Motor neuron (in vitro differentiated cells): ENCODE measurements at regions not wholly inside any gene's neighbourhood (a gene's known extent, or its start where the extent isn't known, plus 50 kb on each side); places are given as distances from the start of the nearest gene placed in this dataset.
A peak's percentile ranks its signal among the peaks of the same experiment; 100 is the strongest.
"Not testable (repeated sequence)": the region's sequence is repeated elsewhere in the genome, so short reads cannot be mapped to it uniquely, and the experiment has no call there.

Experiments used
- ATAC-seq, 8 experiments: fragments of 200-7000 bp; cut with Tn5 transposase; replicated peaks in 6 of 8; 2 replicates each; pipeline ENCODE4 v1.8.0; 2021; ENCODE audit warnings: mild to moderate bottlenecking in 8 of 8, moderate library complexity in 8 of 8
- H3K27ac ChIP-seq, 2 donors: fragments of 250-450 bp; sonication (Bioruptor Pico); 2 replicates each; pipeline ENCODE4 v1.9.0; 2021; ENCODE audit warnings: antibody characterized with exemption in 2 of 2, mild to moderate bottlenecking in 2 of 2, moderate library complexity in 1 of 2
- H3K4me1 ChIP-seq, 2 donors: fragments of 250-450 bp; sonication (Bioruptor Pico); replicated peaks in 1 of 2; 2 replicates each; pipeline ENCODE4 v1.6.1; 2021; ENCODE audit warnings: antibody characterized with exemption in 2 of 2, mild to moderate bottlenecking in 2 of 2, moderate library complexity in 1 of 2
- H3K4me3 ChIP-seq, 5 donors: fragments of 250-450 bp; sonication (Bioruptor Pico); 2 replicates each; pipeline ENCODE4 v1.9.0; 2021; ENCODE audit warnings: antibody characterized with exemption in 5 of 5, mild to moderate bottlenecking in 5 of 5, moderate library complexity in 4 of 5
- WGBS, 10 experiments: fragments of 450-650 bp; shearing (Covaris generic); methylation state at CpG; one replicate each; pipeline ENCODE4 v1.0.0; 2022; 5-methylcytosine and 5-hydroxymethylcytosine counted together
- in situ Hi-C, 9 experiments: fragments of 400-800 bp; cut with MboI; loops; one replicate each; pipeline ENCODE4 v1.15.0; 2021; ENCODE audit warnings: low sequenced_read_pairs in 9 of 9, low pct_unique_long_range_greater_than_20kb in 2 of 9; ENCODE audit not compliant: unreplicated experiment in 9 of 9

GRCh38 chr21:35281956-35282355 lies 232.9 kb upstream of the RUNX1 start:
- in situ Hi-C loops, result no loop called here
- H3K4me1 ChIP-seq, result no peaks in the 10 kb centered on the region
- WGBS, 10 experiments, result 40 to 100% (median 73%) methylated on average over 1 to 3 of the region's 3 CpGs; no CpG with 5 or more reads in 1 of the 10 experiments

GRCh38 chr21:35280231-35280630 lies 231.1 kb upstream of the RUNX1 start:
- Histone ChIP-seq H3K27ac (no peak overlapping the region), H3K4me3 (no peak overlapping the region), H3K4me1 (no peaks in the 10 kb centered on the region)
- in situ Hi-C loops, result no loop called here
- no peak for ATAC-seq

More at GRCh38 chr21:35281956-35282355, 232.9 kb upstream of the RUNX1 start:
- ATAC-seq, result no peak
- no peak overlapping the region for H3K4me3 ChIP-seq
- H3K27ac ChIP-seq, result no peak overlapping the region

DNA sequence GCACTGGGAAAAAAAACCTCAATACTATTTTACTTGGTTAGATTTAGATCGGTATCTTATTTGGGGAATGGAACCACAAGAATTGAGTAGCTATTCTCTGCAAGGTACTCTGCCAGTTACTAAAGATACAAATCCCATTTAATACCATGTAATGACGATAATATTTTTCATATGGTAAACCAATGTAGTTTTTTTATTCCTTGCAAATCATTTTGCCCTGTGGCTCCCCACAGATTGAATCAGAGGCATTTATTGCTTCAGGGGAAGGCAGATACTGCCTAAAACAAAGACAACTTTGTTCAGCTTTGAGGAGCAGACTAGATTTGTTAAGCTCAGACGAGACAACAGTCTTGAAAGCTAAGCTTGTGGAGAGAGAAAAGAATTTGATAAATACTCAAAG lies 226.7 kb upstream of the RUNX1 start:
- Histone ChIP-seq H3K4me1 (no peaks in the 10 kb centered on the region), H3K4me3 (no peak overlapping the region), H3K27ac (no peak overlapping the region)
- peak in 3 of 8 experiments; percentile 52 to 77 (median 58) for ATAC-seq
- WGBS, 10 experiments, result 0 to 80% (median 57%) methylated on average over 1 to 3 of the region's 3 CpGs
- in situ Hi-C loops, result no loop called here

DNA sequence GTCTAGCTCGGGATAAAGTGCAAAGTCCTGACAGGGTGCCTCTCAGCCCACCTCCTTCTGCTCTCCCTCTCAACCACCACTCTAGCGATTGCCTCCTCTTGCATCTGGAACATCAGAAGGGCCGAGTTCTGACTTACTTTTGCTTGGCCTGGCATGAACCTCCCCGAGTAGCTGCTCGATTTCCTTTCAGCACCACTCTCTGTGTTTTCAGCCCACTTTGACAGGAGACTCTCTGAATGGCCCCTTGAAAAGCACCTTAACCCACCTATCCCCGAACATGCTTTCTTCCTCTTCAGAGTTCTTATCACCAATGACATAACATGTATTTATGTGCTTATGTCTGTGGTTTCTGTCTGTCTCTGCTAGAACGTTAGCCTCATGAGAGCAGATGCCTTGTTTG lies 225.8 kb upstream of the RUNX1 start:
- WGBS, 10 experiments, result 53 to 100% (median 83%) methylated on average over 1 to 6 of the region's 7 CpGs; no CpG with 5 or more reads in 2 of the 10 experiments
- in situ Hi-C loops, result loop anchor here in 1 of 9 experiments (25.0 kb wide), 1 partner anchor 388 kb away; no protein-coding TSS in a partner anchor
- Histone ChIP-seq H3K27ac (no peak overlapping the region), H3K4me1 (no peaks in the 10 kb centered on the region), H3K4me3 (no peak overlapping the region)
- ATAC-seq, result no peak

GRCh38 chr21:35274090-35274489 lies 225.0 kb upstream of the RUNX1 start:
- peak in 2 of 8 experiments; percentile 17 to 32 for ATAC-seq
- in situ Hi-C loops, result loop anchor here in 1 of 9 experiments (25.0 kb wide), 1 partner anchor 387 kb away; no protein-coding TSS in a partner anchor

GRCh38 chr21:35273333-35273732 lies 224.2 kb upstream of the RUNX1 start:
- WGBS, 10 experiments, result 20 to 72% (median 59%) methylated on average over 1 to 3 of the region's 3 CpGs; no CpG with 5 or more reads in 4 of the 10 experiments
- Histone ChIP-seq H3K4me3 (no peak overlapping the region), H3K27ac (no peak overlapping the region), H3K4me1 (no peaks in the 10 kb centered on the region)
- in situ Hi-C loops, result loop anchor here in 1 of 9 experiments (25.0 kb wide), 1 partner anchor 386 kb away; no protein-coding TSS in a partner anchor
- peak in 3 of 8 experiments; percentile 73 to 90 (median 78) for ATAC-seq

More at GRCh38 chr21:35274090-35274489, 225.0 kb upstream of the RUNX1 start:
- 40 to 80% (median 69%) methylated on average over 1 to 2 of the region's 2 CpGs; no CpG with 5 or more reads in 6 of the 10 experiments for WGBS, 10 experiments
- H3K4me1 ChIP-seq, result no peaks in the 10 kb centered on the region
- H3K27ac ChIP-seq, result no peak overlapping the region
- H3K4me3 ChIP-seq, result no peak overlapping the region

- in situ Hi-C loops, result loop anchor here in 1 of 9 experiments (25.0 kb wide), 1 partner anchor 384 kb away; no protein-coding TSS in a partner anchor
- not testable (repeated sequence) for ATAC-seq, H3K4me3 ChIP-seq, H3K4me1 ChIP-seq, H3K27ac ChIP-seq
- WGBS, 10 experiments, result 83 to 100% (median 93%) methylated on average over 1 to 2 of the region's 4 CpGs; no CpG with 5 or more reads in 2 of the 10 experiments
These were observed 222.4 kb upstream of the RUNX1 start for GRCh38 chr21:35271344-35272118.

DNA sequence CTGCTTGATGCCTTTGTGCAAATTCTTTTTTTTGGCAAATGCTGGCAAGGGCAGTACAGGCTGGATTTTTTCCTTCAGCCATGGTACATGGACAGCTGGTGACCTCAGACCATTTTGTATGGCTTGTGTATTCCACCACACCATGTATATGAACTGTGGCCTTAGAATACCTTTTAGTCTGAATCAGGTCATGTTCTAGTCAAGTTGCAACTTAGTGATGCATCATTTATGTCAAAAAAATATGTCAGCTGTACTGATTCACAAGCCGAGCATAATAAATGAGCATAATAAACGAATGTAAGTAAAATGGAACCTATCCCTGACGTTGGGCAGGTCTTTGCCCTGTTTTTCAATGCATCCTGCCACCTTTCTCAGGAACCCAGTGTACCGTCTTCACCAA lies 219.7 kb upstream of the RUNX1 start:
- no peaks in the 10 kb centered on the region for H3K4me1 ChIP-seq
- H3K4me3 ChIP-seq, result no peak overlapping the region
- in situ Hi-C loops, result loop anchor here in 1 of 9 experiments (25.0 kb wide), 1 partner anchor 382 kb away; no protein-coding TSS in a partner anchor
- no peak for ATAC-seq
- WGBS, 10 experiments, result 24 to 75% (median 64%) methylated on average over 2 to 4 of the region's 4 CpGs; no CpG with 5 or more reads in 2 of the 10 experiments
- no peak overlapping the region for H3K27ac ChIP-seq

DNA sequence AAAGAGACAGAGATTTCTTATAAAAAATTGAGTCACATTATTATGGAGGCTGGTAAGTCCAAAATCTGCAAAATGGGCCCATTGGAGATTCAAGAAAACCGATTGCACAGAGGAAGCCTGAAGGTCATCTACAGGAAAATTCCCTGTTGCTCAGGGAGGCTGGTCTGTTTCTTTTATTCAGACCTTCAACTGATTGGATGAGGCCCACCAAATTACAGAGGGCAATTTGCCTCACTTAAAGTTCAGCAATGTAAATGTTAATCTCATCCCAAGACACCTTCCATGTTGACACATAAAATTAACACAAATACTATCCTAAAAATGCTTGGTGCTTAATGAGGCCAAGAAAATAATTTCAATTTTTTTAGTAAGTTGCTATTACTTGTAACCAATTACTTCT lies 219.2 kb upstream of the RUNX1 start:
- 20 to 78% (median 50%) methylated on average over 1 of the region's 1 CpG; no CpG with 5 or more reads in 3 of the 10 experiments for WGBS, 10 experiments
- no peak for ATAC-seq
- in situ Hi-C loops, result loop anchor here in 1 of 9 experiments (25.0 kb wide), 1 partner anchor 381 kb away; no protein-coding TSS in a partner anchor

DNA sequence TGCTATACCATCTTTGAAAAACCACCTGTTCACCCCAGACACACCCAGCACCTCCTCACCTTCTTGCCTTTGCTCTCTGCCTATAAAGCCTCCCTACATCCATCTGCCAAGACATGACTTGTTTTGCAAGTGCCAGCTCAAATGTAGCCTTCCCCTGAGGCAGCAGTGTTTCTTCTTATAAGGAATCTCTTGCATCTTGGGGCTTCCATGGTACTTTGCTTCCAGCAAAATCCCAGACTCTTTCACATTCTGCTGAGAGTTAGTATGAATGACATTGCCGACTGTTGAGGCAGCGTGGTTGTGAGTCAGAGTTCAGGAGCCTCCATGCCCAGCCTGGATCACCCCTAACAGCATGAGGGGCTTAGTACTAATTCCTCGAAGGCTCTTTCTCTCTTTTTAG lies 217.4 kb upstream of the RUNX1 start:
- Histone ChIP-seq H3K27ac (no peak overlapping the region), H3K4me3 (no peak overlapping the region), H3K4me1 (no peaks in the 10 kb centered on the region)
- in situ Hi-C loops, result loop anchor here in 1 of 9 experiments (25.0 kb wide), 1 partner anchor 379 kb away; no protein-coding TSS in a partner anchor
- ATAC-seq, result no peak
- WGBS, 10 experiments, result 67 to 100% (median 92%) methylated on average over 1 to 3 of the region's 3 CpGs; no CpG with 5 or more reads in 1 of the 10 experiments

More for the DNA sequence above, 219.2 kb upstream of the RUNX1 start:
- no peak overlapping the region for H3K4me3 ChIP-seq
- no peaks in the 10 kb centered on the region for H3K4me1 ChIP-seq
- H3K27ac ChIP-seq, result no peak overlapping the region

DNA sequence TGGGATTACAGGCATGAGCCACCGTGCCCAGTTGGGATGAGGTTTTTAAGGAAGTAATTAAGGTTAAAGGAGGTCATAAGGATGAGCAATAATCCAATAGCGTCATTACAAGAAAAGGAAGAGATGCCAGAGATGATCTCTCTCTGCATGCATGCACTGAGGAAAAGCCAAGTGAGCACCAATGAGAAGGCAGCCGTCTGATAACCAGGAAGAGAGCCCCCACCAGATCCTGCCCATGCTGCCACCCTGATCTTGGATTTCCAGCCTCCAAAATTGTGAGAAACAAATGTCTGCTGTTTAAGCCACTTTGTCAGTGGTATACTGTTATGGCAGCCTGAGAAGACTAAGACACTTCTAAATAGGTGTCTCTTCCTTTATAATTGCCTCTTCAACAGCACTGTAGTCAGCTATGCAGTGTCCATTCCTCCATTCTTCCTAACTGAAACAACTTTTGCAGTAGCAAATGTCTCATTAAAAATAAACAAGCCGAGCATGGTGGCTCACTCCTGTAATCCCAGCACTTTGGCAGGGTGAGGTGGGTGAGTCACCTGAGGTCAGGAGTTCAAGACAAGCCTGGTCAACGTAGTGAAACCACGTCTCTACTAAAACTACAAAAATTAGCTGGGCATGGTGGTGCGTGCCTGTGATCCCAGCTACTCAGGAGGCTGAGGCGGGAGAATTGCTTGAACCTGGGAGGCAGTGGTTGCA lies 216.2 kb upstream of the RUNX1 start:
- ATAC-seq, result no peak
- H3K4me3 ChIP-seq, result no peak overlapping the region
- in situ Hi-C loops, result loop anchor here in 1 of 9 experiments (25.0 kb wide), 1 partner anchor 378 kb away; no protein-coding TSS in a partner anchor
- no peak overlapping the region for H3K27ac ChIP-seq
- WGBS, 10 experiments, result 0 to 100% (median 78%) methylated on average over 1 to 7 of the region's 8 CpGs
- no peaks in the 10 kb centered on the region for H3K4me1 ChIP-seq

DNA sequence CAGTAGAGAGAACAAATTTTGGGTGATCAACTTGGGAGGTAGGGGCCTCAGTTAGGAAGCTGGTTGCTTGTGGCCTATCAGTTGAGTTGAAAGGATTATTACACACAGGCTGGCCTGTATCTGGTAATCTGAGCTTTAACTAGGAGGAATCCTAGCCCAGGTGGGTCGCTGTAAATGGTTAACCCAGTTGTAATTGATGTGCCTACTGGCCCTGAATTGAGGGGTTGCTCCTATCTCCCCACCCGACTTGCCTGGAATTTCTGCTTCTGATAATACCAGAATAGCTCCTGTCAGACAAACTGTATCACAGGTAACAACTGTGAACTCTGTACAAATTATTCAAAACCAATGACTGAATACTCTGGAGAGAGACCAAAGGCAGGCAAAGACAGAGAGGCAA lies 210.4 kb upstream of the RUNX1 start:
- Histone ChIP-seq H3K27ac (no peak overlapping the region), H3K4me1 (peaks cover 5 to 6% of the 10 kb centered on the region in 2 donors), H3K4me3 (no peak overlapping the region)
- ATAC-seq, result no peak
- in situ Hi-C loops, result loop anchor here in 1 of 9 experiments (25.0 kb wide), 1 partner anchor 372 kb away; no protein-coding TSS in a partner anchor
- 40 to 100% (median 60%) methylated on average over 1 to 2 of the region's 2 CpGs; no CpG with 5 or more reads in 3 of the 10 experiments for WGBS, 10 experiments
